ENCODE measurements at regions not wholly inside any gene's neighbourhood (a gene's known extent, or its start where the extent isn't known, plus 50 kb on each side); places are given as distances from the start of the nearest gene placed in this dataset.

DNA sequence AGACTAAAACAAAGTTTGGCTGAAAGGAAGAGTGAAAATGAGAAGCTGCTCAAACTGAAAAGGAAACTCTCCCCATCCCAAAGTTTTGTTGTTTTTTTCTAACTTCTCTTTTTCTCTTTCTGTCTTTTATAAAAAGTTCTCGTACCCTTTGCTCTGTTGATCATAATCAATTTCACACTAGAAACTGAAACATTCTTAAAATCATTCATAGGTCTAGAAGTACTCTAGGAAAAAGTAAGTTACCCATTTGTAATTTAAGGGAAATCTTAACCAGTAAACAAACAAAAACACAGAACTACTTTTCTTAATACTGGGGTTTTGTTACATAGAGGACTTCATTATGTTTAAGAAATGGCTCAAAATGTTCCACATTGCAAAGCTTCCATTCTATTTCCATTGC, 339.8 kb downstream of the SEMA3D start:
- Histone ChIP-seq H3K4me2 (ENCODE audit: low read depth, low read length, poor library complexity, severe bottlenecking) (no peak overlapping the region), H3K9me3 (ENCODE audit: low read length) (peaks cover 27% of the 10 kb centered on the region), H4K20me1 (ENCODE audit: insufficient read depth, low read depth, low read length) (no peaks in the 10 kb centered on the region), H3K27ac (ENCODE audit: low read length) (no peak overlapping the region), H3K27me3 (ENCODE audit: low read length) (no peaks in the 10 kb centered on the region), H3K4me1 (ENCODE audit: low read length) (no peaks in the 10 kb centered on the region), H3K9me2 (replicated peaks; ENCODE audit: insufficient read depth, low read length) (no peaks in the 10 kb centered on the region), H2AFZ (ENCODE audit: low read length) (no peak overlapping the region), H3K36me3 (ENCODE audit: insufficient read depth, low read length) (no peaks in the 10 kb centered on the region), H3K79me2 (ENCODE audit: low read length) (no peaks in the 10 kb centered on the region), H3K9ac (ENCODE audit: low read length) (no peak overlapping the region), H3K4me3 (ENCODE audit: low read length) (no peak overlapping the region)
- no peak for DNase-seq

DNA sequence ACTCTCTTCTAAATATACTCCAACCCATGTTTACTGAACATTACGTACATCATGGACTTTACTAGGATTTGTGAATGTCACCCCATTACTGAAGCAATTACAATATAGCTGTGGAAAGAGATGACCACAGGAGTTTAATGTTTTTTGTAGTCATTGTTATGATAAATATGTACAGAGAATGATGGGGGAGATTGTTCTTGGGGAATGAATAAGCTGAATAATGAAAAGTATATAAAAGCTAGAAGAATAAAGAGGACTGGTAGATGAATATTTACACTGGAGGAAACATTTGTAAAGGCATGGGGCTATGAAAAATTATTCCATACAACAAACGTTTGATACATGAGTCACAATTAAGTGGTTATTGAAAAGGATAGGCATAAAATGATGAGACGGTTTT, 340.9 kb downstream of the SEMA3D start:
- Histone ChIP-seq H3K4me3 (ENCODE audit: low read length) (no peak overlapping the region), H3K9me2 (replicated peaks; ENCODE audit: insufficient read depth, low read length) (no peaks in the 10 kb centered on the region), H3K4me1 (ENCODE audit: low read length) (no peaks in the 10 kb centered on the region), H3K27me3 (ENCODE audit: low read length) (no peaks in the 10 kb centered on the region), H3K36me3 (ENCODE audit: insufficient read depth, low read length) (no peaks in the 10 kb centered on the region), H2AFZ (ENCODE audit: low read length) (no peak overlapping the region), H3K9me3 (ENCODE audit: low read length) (peaks cover 36% of the 10 kb centered on the region), H3K9ac (ENCODE audit: low read length) (no peak overlapping the region), H3K79me2 (ENCODE audit: low read length) (no peaks in the 10 kb centered on the region), H4K20me1 (ENCODE audit: insufficient read depth, low read depth, low read length) (no peaks in the 10 kb centered on the region), H3K27ac (ENCODE audit: low read length) (no peak overlapping the region), H3K4me2 (ENCODE audit: low read depth, low read length, poor library complexity, severe bottlenecking) (no peak overlapping the region)
- no peak for DNase-seq

DNA sequence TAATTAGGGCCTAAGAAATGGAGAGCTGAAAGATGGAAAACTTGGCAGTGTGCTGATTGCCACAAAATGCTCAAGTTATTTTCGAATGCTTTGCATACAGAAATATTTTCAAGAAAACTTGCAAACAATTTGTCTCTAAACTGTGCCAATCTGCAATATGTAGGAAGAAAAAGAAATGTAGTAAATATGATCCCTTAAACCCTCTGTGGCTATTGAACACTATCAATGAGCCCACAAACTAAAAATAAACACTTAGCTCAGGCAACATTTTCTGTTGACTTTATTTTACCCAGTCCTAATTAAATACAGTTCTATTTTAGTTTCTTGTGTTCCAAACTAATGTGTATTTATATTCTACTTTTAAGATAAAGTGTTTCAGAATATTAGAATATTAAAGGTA, 342.1 kb downstream of the SEMA3D start:
- no peak overlapping the region for H3K9ac ChIP-seq (ENCODE audit: low read length)
- peaks cover 36% of the 10 kb centered on the region for H3K9me3 ChIP-seq (ENCODE audit: low read length)
- H3K4me2 ChIP-seq (ENCODE audit: low read depth, low read length, poor library complexity, severe bottlenecking): no peak overlapping the region
- H2AFZ ChIP-seq (ENCODE audit: low read length): no peak overlapping the region
- no peaks in the 10 kb centered on the region for H3K27me3 ChIP-seq (ENCODE audit: low read length)
- no peak overlapping the region for H3K27ac ChIP-seq (ENCODE audit: low read length)
- no peaks in the 10 kb centered on the region for H4K20me1 ChIP-seq (ENCODE audit: insufficient read depth, low read depth, low read length)
- no peak overlapping the region for H3K4me3 ChIP-seq (ENCODE audit: low read length)
- H3K9me2 ChIP-seq (replicated peaks; ENCODE audit: insufficient read depth, low read length): no peaks in the 10 kb centered on the region
- H3K4me1 ChIP-seq (ENCODE audit: low read length): no peaks in the 10 kb centered on the region
- DNase-seq: no peak
- H3K79me2 ChIP-seq (ENCODE audit: low read length): no peaks in the 10 kb centered on the region
- H3K36me3 ChIP-seq (ENCODE audit: insufficient read depth, low read length): no peaks in the 10 kb centered on the region

DNA sequence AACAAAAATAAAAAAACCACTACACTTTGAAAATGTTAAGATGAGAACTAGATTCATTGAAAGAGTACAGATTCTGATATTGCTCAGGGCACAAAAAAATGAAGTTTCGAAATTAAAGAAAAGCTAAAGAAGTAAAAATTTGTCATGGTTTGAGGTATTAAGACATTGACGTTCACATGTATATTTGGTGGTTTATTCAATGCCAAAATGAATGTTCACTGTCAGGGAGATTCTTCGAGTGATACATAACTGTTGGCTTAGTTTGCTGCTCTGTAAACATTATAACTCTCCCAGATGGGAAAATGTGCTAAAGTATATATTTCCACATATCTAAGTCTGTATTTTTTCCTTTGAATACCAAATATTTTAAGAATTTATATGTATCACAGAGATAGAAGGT, 345.0 kb downstream of the SEMA3D start:
- Histone ChIP-seq H3K9me3 (ENCODE audit: low read length) (peaks cover 45% of the 10 kb centered on the region), H3K79me2 (ENCODE audit: low read length) (no peaks in the 10 kb centered on the region), H2AFZ (ENCODE audit: low read length) (no peak overlapping the region), H3K36me3 (ENCODE audit: insufficient read depth, low read length) (no peaks in the 10 kb centered on the region), H3K4me1 (ENCODE audit: low read length) (no peaks in the 10 kb centered on the region), H3K27ac (ENCODE audit: low read length) (no peak overlapping the region), H3K9me2 (replicated peaks; ENCODE audit: insufficient read depth, low read length) (no peaks in the 10 kb centered on the region), H3K4me2 (ENCODE audit: low read depth, low read length, poor library complexity, severe bottlenecking) (no peak overlapping the region), H3K4me3 (ENCODE audit: low read length) (no peak overlapping the region), H3K9ac (ENCODE audit: low read length) (no peak overlapping the region), H3K27me3 (ENCODE audit: low read length) (no peaks in the 10 kb centered on the region), H4K20me1 (ENCODE audit: insufficient read depth, low read depth, low read length) (no peaks in the 10 kb centered on the region)
- DNase-seq: no peak

DNA sequence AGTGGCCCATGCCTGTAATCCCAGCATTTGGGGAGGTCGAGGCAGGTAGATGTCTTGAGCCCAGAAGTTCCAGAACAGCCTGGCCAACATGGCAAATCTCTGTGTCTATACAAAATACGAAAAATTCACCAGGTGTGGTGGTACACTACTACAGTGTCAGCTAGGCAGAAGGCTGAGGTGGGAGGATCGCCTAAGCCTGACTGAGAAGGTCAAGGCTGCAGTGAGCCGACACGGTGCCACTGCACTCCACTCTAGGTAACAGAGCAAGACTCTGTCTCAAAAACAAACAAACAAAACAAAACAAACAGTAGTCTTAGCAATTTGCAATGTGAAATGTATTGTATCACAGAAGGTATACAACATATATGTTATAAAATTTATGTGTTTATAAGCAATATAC, 348.0 kb downstream of the SEMA3D start:
- H2AFZ ChIP-seq (ENCODE audit: low read length): no peak overlapping the region
- no peaks in the 10 kb centered on the region for H4K20me1 ChIP-seq (ENCODE audit: insufficient read depth, low read depth, low read length)
- no peaks in the 10 kb centered on the region for H3K4me1 ChIP-seq (ENCODE audit: low read length)
- H3K36me3 ChIP-seq (ENCODE audit: insufficient read depth, low read length): no peaks in the 10 kb centered on the region
- no peaks in the 10 kb centered on the region for H3K9me2 ChIP-seq (replicated peaks; ENCODE audit: insufficient read depth, low read length)
- H3K9ac ChIP-seq (ENCODE audit: low read length): no peak overlapping the region
- H3K79me2 ChIP-seq (ENCODE audit: low read length): no peaks in the 10 kb centered on the region
- no peak for DNase-seq
- no peaks in the 10 kb centered on the region for H3K27me3 ChIP-seq (ENCODE audit: low read length)
- no peak overlapping the region for H3K4me3 ChIP-seq (ENCODE audit: low read length)
- H3K4me2 ChIP-seq (ENCODE audit: low read depth, low read length, poor library complexity, severe bottlenecking): no peak overlapping the region
- peaks cover 32% of the 10 kb centered on the region for H3K9me3 ChIP-seq (ENCODE audit: low read length)
- H3K27ac ChIP-seq (ENCODE audit: low read length): no peak overlapping the region

DNA sequence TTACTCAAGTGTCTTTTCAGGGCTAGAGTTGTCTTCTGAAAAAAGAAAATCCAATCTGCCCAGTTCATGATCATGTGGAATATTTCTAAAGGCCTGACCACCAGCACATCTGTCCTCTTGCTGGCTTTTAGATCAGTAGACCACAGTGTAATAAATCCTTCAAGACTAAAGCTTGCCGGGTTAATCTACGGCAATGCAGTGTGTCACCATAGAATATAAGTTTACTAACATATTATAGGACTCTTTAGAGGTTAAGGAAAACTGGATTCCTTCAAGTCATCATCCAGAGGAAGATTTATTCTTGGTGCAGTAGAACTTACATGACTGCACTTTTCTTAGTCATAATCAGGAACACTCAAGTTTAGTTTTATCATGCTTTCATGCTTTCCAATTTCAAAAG, 349.5 kb downstream of the SEMA3D start:
- Histone ChIP-seq H3K9ac (ENCODE audit: low read length) (no peak overlapping the region), H3K4me2 (ENCODE audit: low read depth, low read length, poor library complexity, severe bottlenecking) (no peak overlapping the region), H3K79me2 (ENCODE audit: low read length) (no peaks in the 10 kb centered on the region), H3K27ac (ENCODE audit: low read length) (no peak overlapping the region), H2AFZ (ENCODE audit: low read length) (no peak overlapping the region), H4K20me1 (ENCODE audit: insufficient read depth, low read depth, low read length) (no peaks in the 10 kb centered on the region), H3K9me3 (ENCODE audit: low read length) (peaks cover 35% of the 10 kb centered on the region), H3K27me3 (ENCODE audit: low read length) (no peaks in the 10 kb centered on the region), H3K9me2 (replicated peaks; ENCODE audit: insufficient read depth, low read length) (no peaks in the 10 kb centered on the region), H3K4me3 (ENCODE audit: low read length) (no peak overlapping the region), H3K36me3 (ENCODE audit: insufficient read depth, low read length) (no peaks in the 10 kb centered on the region), H3K4me1 (ENCODE audit: low read length) (no peaks in the 10 kb centered on the region)
- DNase-seq: no peak

DNA sequence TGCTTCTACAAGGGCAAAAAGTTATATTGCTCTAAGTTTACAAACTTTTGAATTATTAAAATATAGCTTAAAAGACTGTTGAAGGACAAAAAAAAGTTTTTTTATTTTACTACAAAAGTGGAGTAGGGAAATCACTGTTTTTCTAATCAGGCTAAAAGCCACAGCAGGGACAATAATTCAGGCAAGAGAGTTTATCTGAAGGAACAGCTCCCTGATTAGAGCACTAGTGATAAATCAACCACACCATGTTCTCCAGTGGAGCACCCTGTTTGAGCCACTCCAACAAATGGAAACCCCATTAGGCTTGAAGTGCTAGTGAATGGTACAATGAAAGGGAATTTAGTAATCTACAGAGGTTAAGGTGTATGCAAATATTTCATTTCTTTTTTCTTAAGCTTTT, 357.1 kb downstream of the SEMA3D start:
- Histone ChIP-seq H3K4me1 (ENCODE audit: low read length) (no peaks in the 10 kb centered on the region), H3K9ac (ENCODE audit: low read length) (no peak overlapping the region), H3K9me2 (replicated peaks; ENCODE audit: insufficient read depth, low read length) (no peaks in the 10 kb centered on the region), H3K9me3 (ENCODE audit: low read length) (peaks cover 17% of the 10 kb centered on the region), H3K36me3 (ENCODE audit: insufficient read depth, low read length) (no peaks in the 10 kb centered on the region), H4K20me1 (ENCODE audit: insufficient read depth, low read depth, low read length) (no peaks in the 10 kb centered on the region), H3K27me3 (ENCODE audit: low read length) (no peaks in the 10 kb centered on the region), H3K4me2 (ENCODE audit: low read depth, low read length, poor library complexity, severe bottlenecking) (no peak overlapping the region), H3K27ac (ENCODE audit: low read length) (no peak overlapping the region), H3K79me2 (ENCODE audit: low read length) (no peaks in the 10 kb centered on the region), H3K4me3 (ENCODE audit: low read length) (no peak overlapping the region), H2AFZ (ENCODE audit: low read length) (no peak overlapping the region)
- DNase-seq: no peak

DNA sequence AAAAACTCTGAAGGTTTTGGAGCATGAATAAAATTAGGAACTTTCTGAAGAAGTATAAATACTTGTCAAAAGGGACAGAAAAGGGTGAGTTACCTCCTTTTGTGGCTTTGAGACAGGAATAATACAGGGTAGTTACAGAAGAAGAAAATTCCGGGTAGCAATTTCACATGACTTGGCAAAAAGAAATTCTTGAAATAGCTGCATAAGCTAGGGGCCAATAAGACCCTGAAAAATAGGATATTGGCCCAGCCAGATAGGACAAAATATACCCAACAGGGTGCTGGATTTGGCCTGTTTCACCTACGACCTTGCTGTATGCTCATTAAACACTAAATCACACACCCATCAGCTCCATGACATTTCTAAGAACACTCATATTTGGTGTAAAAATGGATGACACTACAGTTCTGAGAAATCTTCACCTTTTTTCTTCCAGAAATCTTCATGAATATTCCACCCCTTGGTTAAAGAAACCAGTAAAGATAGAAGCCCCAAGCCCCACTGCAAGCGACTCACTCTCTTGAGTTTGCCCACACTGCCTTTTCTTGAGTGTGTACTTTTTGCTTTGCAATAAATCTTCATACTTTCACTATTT, 362.7 kb downstream of the SEMA3D start:
- no peak overlapping the region for H2AFZ ChIP-seq (ENCODE audit: low read length)
- no peaks in the 10 kb centered on the region for H3K79me2 ChIP-seq (ENCODE audit: low read length)
- no peak overlapping the region for H3K4me2 ChIP-seq (ENCODE audit: low read depth, low read length, poor library complexity, severe bottlenecking)

DNA sequence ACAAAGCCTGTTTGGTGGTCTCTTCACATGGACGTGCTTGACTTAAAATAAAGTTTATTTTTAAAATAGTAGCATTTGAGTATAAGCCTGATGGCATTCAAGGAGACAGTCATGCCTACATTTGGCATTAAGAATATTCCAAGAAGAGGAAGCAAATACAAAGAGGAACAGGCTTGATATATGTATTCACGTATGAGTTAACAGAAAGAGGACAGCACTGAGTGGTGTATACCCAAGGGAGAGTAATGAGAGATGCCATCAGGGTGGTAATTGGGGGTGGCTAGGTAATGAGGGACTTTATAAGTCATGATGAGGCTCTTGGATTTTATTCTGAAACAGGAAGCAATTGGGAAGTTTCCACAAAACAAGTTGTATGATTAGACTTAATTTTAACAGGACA, 363.3 kb downstream of the SEMA3D start:
- H3K4me2 ChIP-seq (ENCODE audit: low read depth, low read length, poor library complexity, severe bottlenecking): no peak overlapping the region
- H3K9me3 ChIP-seq (ENCODE audit: low read length): peaks cover 23% of the 10 kb centered on the region
- H3K79me2 ChIP-seq (ENCODE audit: low read length): no peaks in the 10 kb centered on the region
- no peak overlapping the region for H2AFZ ChIP-seq (ENCODE audit: low read length)
- H3K36me3 ChIP-seq (ENCODE audit: insufficient read depth, low read length): no peaks in the 10 kb centered on the region
- H3K4me1 ChIP-seq (ENCODE audit: low read length): no peaks in the 10 kb centered on the region
- H3K9ac ChIP-seq (ENCODE audit: low read length): no peak overlapping the region
- no peaks in the 10 kb centered on the region for H3K27me3 ChIP-seq (ENCODE audit: low read length)
- no peak overlapping the region for H3K4me3 ChIP-seq (ENCODE audit: low read length)
- no peak for DNase-seq
- no peaks in the 10 kb centered on the region for H4K20me1 ChIP-seq (ENCODE audit: insufficient read depth, low read depth, low read length)
- no peak overlapping the region for H3K27ac ChIP-seq (ENCODE audit: low read length)
- H3K9me2 ChIP-seq (replicated peaks; ENCODE audit: insufficient read depth, low read length): no peaks in the 10 kb centered on the region

More for the DNA sequence above, 362.7 kb downstream of the SEMA3D start:
- Histone ChIP-seq H3K9ac (ENCODE audit: low read length) (no peak overlapping the region), H3K9me2 (replicated peaks; ENCODE audit: insufficient read depth, low read length) (no peaks in the 10 kb centered on the region), H3K4me3 (ENCODE audit: low read length) (no peak overlapping the region), H3K27me3 (ENCODE audit: low read length) (no peaks in the 10 kb centered on the region), H4K20me1 (ENCODE audit: insufficient read depth, low read depth, low read length) (no peaks in the 10 kb centered on the region), H3K9me3 (ENCODE audit: low read length) (peaks cover 23% of the 10 kb centered on the region), H3K36me3 (ENCODE audit: insufficient read depth, low read length) (no peaks in the 10 kb centered on the region), H3K4me1 (ENCODE audit: low read length) (no peaks in the 10 kb centered on the region), H3K27ac (ENCODE audit: low read length) (no peak overlapping the region)
- DNase-seq: no peak
